AG04450 (cell line): ENCODE measurements at regions not wholly inside any gene's neighbourhood (a gene's known extent, or its start where the extent isn't known, plus 50 kb on each side); places are given as distances from the start of the nearest gene placed in this dataset.
A peak's percentile ranks its signal among the peaks of the same experiment; 100 is the strongest.

Source experiments
- CTCF ChIA-PET: fragments of 300-600, 350-600 bp; formaldehyde crosslinking; extraction: SDS; loops from one replicate; lab custom pipeline; 2022; ENCODE audit warnings: antibody characterized with exemption, inconsistent platforms; lab: Charles Lee
- POLR2A ChIA-PET: fragments of 350-600 bp; formaldehyde crosslinking; extraction: SDS; loops from one replicate; lab custom pipeline; 2021; ENCODE audit warnings: antibody characterized with exemption, inconsistent platforms; lab: Yijun Ruan, JAX
- DNase-seq: peaks from one replicate; pipeline ENCODE4 v3.0.0-alpha.2; 2011; ENCODE audit warnings: low read depth, low spot score
- H3K27ac ChIP-seq: one replicate; pipeline ENCODE4 v1.5.1; 2012; ENCODE audit warnings: low read depth, low read length, control low read depth
- H3K27me3 ChIP-seq: one replicate; pipeline ENCODE4 v1.6.0; 2012; ENCODE audit warnings: low read length; ENCODE audit not compliant: control insufficient read depth, insufficient read depth
- H3K4me3 ChIP-seq: 2 replicates; pipeline ENCODE4 v1.5.1; 2011; ENCODE audit warnings: mild to moderate bottlenecking, low read depth, low read length, control low read depth
- H3K9me3 ChIP-seq: 2 replicates; pipeline ENCODE4 v1.5.1; 2012; ENCODE audit warnings: low read length; ENCODE audit not compliant: control insufficient read depth, insufficient read depth
- CTCF ChIP-seq: IDR thresholded peaks from 2 replicates; pipeline ENCODE4 v1.5.1; 2011; ENCODE audit warnings: low read depth, low read length, control low read depth, inconsistent platforms

- CTCF ChIA-PET, result no interaction called here
- H3K27me3 ChIP-seq, result no peaks in the 10 kb centered on the region
- no peak overlapping the region for H3K27ac ChIP-seq
- no peaks in the 10 kb centered on the region for H3K9me3 ChIP-seq
- DNase-seq, result no peak
- POLR2A ChIA-PET, result no interaction called here
- no peak for TF ChIP-seq CTCF
- no peak overlapping the region for H3K4me3 ChIP-seq
Observed at GRCh38 chr1:218771931-218772330, 401.7 kb upstream of the LYPLAL1 start.

DNA sequence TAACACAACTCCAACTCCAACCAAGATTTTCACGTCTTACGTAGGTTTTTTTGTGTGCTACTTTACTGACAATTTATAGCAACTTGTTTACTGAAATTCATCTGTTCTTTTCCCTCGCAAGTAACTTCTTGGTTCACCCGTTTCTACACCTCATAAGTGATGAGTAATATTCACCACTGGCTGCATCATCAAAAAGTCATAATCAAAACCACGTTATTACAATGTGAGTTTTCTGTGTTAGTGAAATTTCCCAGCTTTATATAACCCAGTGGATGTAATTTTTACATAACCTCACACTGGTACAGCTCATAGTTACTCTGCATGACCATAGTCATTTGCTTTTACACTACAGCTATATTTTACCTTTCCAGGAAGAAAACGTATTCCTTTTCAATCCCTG lies 401.1 kb upstream of the LYPLAL1 start:
- ChIA-PET POLR2A (no interaction called here), CTCF (no interaction called here)
- Histone ChIP-seq H3K4me3 (no peak overlapping the region), H3K9me3 (no peaks in the 10 kb centered on the region), H3K27me3 (no peaks in the 10 kb centered on the region), H3K27ac (no peak overlapping the region)
- DNase-seq, result peak; percentile 8
- TF ChIP-seq CTCF, result no peak

GRCh38 chr1:218775501-218776021 lies 398.1 kb upstream of the LYPLAL1 start:
- Histone ChIP-seq H3K27ac (no peak overlapping the region), H3K4me3 (no peak overlapping the region), H3K9me3 (no peaks in the 10 kb centered on the region), H3K27me3 (no peaks in the 10 kb centered on the region)
- no peak for TF ChIP-seq CTCF
- ChIA-PET POLR2A (no interaction called here), CTCF (no interaction called here)
- DNase-seq, result no peak

DNA sequence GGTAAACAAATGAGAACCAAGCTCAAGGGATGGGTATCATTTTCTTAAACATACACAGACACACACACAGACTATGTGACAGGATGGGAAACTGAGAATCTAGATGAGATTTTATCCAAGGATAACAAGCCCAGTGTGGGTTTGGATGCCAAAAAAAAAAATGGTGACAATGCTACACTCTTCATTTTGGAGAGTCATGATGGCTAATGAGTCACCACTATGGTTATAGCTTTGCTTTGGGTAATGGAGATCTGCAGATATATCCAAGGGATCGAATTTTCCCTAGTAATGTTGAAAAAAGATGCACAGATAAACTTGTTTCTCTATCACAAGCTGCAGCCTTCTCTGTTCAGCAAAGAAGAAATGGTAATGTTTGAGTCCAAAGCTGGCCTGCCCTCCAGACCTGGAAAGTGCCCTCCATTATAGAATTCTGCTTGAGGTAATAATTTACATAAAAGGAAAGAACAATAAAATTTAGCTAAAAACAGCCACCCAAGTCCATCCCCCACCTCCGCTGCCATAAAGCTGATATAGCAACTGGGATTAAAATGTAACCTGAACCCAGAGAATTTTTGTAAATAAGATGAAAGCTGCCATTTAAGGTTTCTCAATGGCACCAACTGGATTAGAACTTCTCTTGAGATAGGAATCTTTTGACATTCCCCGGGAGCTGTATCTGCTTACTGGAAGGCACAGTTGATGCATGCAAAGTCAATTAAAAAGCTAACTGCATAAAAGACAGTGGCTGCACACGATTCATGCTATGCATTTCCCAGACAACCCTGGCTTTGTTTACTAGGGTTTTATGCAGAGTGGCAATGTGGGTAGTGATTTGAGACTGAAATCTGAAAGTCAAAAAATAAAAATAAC lies 395.2 kb upstream of the LYPLAL1 start:
- Histone ChIP-seq H3K27ac (no peak overlapping the region), H3K27me3 (no peaks in the 10 kb centered on the region), H3K4me3 (no peak overlapping the region), H3K9me3 (no peaks in the 10 kb centered on the region)
- ChIA-PET POLR2A (no interaction called here), CTCF (no interaction called here)
- no peak for DNase-seq
- TF ChIP-seq CTCF, result no peak

DNA sequence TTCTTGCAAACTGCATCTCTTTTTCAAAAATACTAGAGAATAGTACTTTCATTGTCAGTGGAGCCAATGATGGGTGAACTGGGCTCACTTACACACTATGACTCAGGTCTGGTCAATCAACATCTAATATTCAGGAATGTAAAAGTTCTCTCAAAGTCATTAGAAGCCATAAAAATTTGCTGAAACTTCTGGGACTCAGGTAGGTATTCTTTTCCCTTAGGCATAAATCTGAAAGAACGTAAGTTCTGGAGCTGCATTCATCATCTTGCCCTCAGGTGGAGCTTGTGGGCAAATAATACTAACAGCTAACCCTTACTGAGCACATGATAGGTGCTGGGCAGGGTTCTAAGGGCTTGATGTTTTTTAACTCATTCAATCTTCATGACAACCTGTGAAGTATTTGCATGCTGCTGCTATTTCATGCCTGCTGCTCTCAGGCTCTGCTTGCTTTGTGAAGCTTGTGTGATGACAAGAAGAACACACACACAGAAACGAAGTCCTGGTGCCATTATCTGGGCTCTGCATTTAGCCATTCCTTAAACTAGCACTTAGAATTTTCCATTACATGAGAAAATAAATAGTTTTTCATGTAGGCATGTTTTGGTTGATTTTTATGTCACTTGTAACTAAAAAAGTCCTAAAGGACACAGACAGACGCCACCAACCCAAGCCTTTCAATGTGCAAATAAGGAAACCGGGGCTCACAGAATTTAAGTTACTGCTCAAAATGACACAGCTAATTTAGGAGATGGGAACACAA lies 394.2 kb upstream of the LYPLAL1 start:
- no peak for DNase-seq
- Histone ChIP-seq H3K9me3 (no peaks in the 10 kb centered on the region), H3K27me3 (no peaks in the 10 kb centered on the region), H3K27ac (no peak overlapping the region), H3K4me3 (no peak overlapping the region)
- CTCF ChIA-PET, result no interaction called here
- TF ChIP-seq CTCF, result no peak
- POLR2A ChIA-PET, result no interaction called here
